GM19455 (cell line): ENCODE measurements at regions not wholly inside any gene's neighbourhood (a gene's known extent, or its start where the extent isn't known, plus 50 kb on each side); places are given as distances from the start of the nearest gene placed in this dataset.
"Not testable (repeated sequence)": the region's sequence is repeated elsewhere in the genome, so short reads cannot be mapped to it uniquely, and the experiment has no call there.

Source experiments
- ATAC-seq: cut with Tn5 transposase; IDR thresholded peaks from one replicate; pipeline ENCODE4 v1.9.1; 2021; ENCODE audit not compliant: unreplicated experiment

- no peak for ATAC-seq
Measured at GRCh38 chr5:30279237-30279636, 914.2 kb upstream of the CDH6 start.

GRCh38 chr5:30267026-30267425 is 926.5 kb upstream of the CDH6 start:
- ATAC-seq, result no peak

GRCh38 chr5:30239331-30240022 is 954.0 kb upstream of the CDH6 start:
- ATAC-seq, result no peak

GRCh38 chr5:30237189-30237588 is 956.3 kb upstream of the CDH6 start:
- ATAC-seq, result no peak

- ATAC-seq, result no peak
Measured at GRCh38 chr5:30209755-30210154, 983.7 kb upstream of the CDH6 start.

- no peak for ATAC-seq
Measured at GRCh38 chr5:30197662-30198061, 995.8 kb upstream of the CDH6 start.

GRCh38 chr5:30195036-30195435 is 998.5 kb upstream of the CDH6 start:
- ATAC-seq, result no peak

- ATAC-seq, result no peak
Measured at GRCh38 chr5:30194595-30194994, 998.9 kb upstream of the CDH6 start.

- no peak for ATAC-seq
Measured at GRCh38 chr5:30183795-30184194, 1009.7 kb upstream of the CDH6 start.

- ATAC-seq, result no peak
Measured at GRCh38 chr5:30156156-30156555, 1037.3 kb upstream of the CDH6 start.

GRCh38 chr5:30152431-30152830 is 1041.1 kb upstream of the CDH6 start:
- no peak for ATAC-seq

GRCh38 chr5:30150231-30150630 is 1043.3 kb upstream of the CDH6 start:
- no peak for ATAC-seq

- no peak for ATAC-seq
Measured at GRCh38 chr5:30149526-30149925, 1044.0 kb upstream of the CDH6 start.

- no peak for ATAC-seq
Measured at GRCh38 chr5:30147976-30148375, 1045.5 kb upstream of the CDH6 start.

- not testable (repeated sequence) for ATAC-seq
Measured at GRCh38 chr5:30144059-30144458, 1049.4 kb upstream of the CDH6 start.

- no peak for ATAC-seq
Measured at GRCh38 chr5:30142432-30142831, 1051.1 kb upstream of the CDH6 start.

- no peak for ATAC-seq
Measured at GRCh38 chr5:30121043-30121442, 1072.4 kb upstream of the CDH6 start.

- no peak for ATAC-seq
Measured at GRCh38 chr5:30117135-30117534, 1076.4 kb upstream of the CDH6 start.

GRCh38 chr5:30113542-30113941 is 1079.9 kb upstream of the CDH6 start:
- no peak for ATAC-seq

- ATAC-seq, result no peak
Measured at GRCh38 chr5:30112867-30113266, 1080.6 kb upstream of the CDH6 start.

- no peak for ATAC-seq
Measured at GRCh38 chr5:30108051-30108450, 1085.4 kb upstream of the CDH6 start.

- ATAC-seq, result no peak
Measured at GRCh38 chr5:30106596-30106995, 1086.9 kb upstream of the CDH6 start.

- no peak for ATAC-seq
Measured at GRCh38 chr5:30104872-30105596, 1088.5 kb upstream of the CDH6 start.
